ENCODE measurements at regions not wholly inside any gene's neighbourhood (a gene's known extent, or its start where the extent isn't known, plus 50 kb on each side); places are given as distances from the start of the nearest gene placed in this dataset.
"Not testable (repeated sequence)": the region's sequence is repeated elsewhere in the genome, so short reads cannot be mapped to it uniquely, and the experiment has no call there.

GRCh38 chr6:105855433-105855832 is 230.7 kb upstream of the PRDM1 start (continued):
- TF ChIP-seq ZNF462 (CRISPR knock-in tag; IDR thresholded peaks at IDR 0.05) (no peak), ETS1 (IDR thresholded peaks at IDR 0.05) (no peak), JUNB (IDR thresholded peaks at IDR 0.05; ENCODE audit: unreplicated experiment) (no peak)

- not testable (repeated sequence) for H3K4me1 ChIP-seq (ENCODE audit: insufficient read depth); H3K36me3 ChIP-seq (ENCODE audit: insufficient read depth); H3K4me3 Mint-ChIP-seq; H4K20me1 ChIP-seq (replicated peaks; ENCODE audit: insufficient read depth); H3K79me2 ChIP-seq (replicated peaks; ENCODE audit: insufficient read depth); H3K27ac ChIP-seq (ENCODE audit: low read depth); H3K4me2 ChIP-seq; ATAC-seq; H3K27me3 ChIP-seq (ENCODE audit: insufficient read depth); H2AFZ ChIP-seq; DNase-seq (ENCODE audit: low spot score); H3K4me3 ChIP-seq; H3F3A ChIP-seq (replicated peaks; ENCODE audit: low read depth); H3K9me2 ChIP-seq (ENCODE audit: insufficient read depth); H3K27ac Mint-ChIP-seq
- Mint-ChIP-seq H3K9me3 (peaks cover 29% of the 10 kb centered on the region), H3K27me3 (ENCODE audit: insufficient read depth, low read depth, poor library complexity) (peaks cover 12% of the 10 kb centered on the region), H3K36me3 (ENCODE audit: low read depth) (peaks cover 15% of the 10 kb centered on the region), H3K4me1 (peaks cover 13% of the 10 kb centered on the region)
Measured at GRCh38 chr6:105853979-105854378, 232.2 kb upstream of the PRDM1 start.

- no peaks in the 10 kb centered on the region for H3K27me3 ChIP-seq (ENCODE audit: insufficient read depth)
- DNase-seq (ENCODE audit: low spot score) (no peak), ATAC-seq (no peak)
- peaks cover 14% of the 10 kb centered on the region for H3K36me3 Mint-ChIP-seq (ENCODE audit: low read depth)
- H3K4me1 Mint-ChIP-seq: peaks cover 13% of the 10 kb centered on the region
- H3K27ac ChIP-seq (ENCODE audit: low read depth): no peak overlapping the region
- no peaks in the 10 kb centered on the region for H3K9me2 ChIP-seq (ENCODE audit: insufficient read depth)
- no peak overlapping the region for H3K4me3 Mint-ChIP-seq
- no peaks in the 10 kb centered on the region for H3K36me3 ChIP-seq (ENCODE audit: insufficient read depth)
- H4K20me1 ChIP-seq (replicated peaks; ENCODE audit: insufficient read depth): no peaks in the 10 kb centered on the region
- H3K9me3 Mint-ChIP-seq: peaks cover 26% of the 10 kb centered on the region
- H3K79me2 ChIP-seq (replicated peaks; ENCODE audit: insufficient read depth): no peaks in the 10 kb centered on the region
- no peaks in the 10 kb centered on the region for H3K4me1 ChIP-seq (ENCODE audit: insufficient read depth)
- H3F3A ChIP-seq (replicated peaks; ENCODE audit: low read depth): no peaks in the 10 kb centered on the region
- no peak overlapping the region for H3K4me2 ChIP-seq
- H2AFZ ChIP-seq: no peak overlapping the region; the same call in 1 of the 2 replicates
- TF ChIP-seq EZH2phosphoT487 (IDR thresholded peaks at IDR 0.05; ENCODE audit: unreplicated experiment): no peak
- TF ChIP-seq CREB1 (CRISPR knock-in tag; IDR thresholded peaks at IDR 0.05; ENCODE audit: low read depth): no peak
- no peak for TF ChIP-seq NANOG (IDR thresholded peaks at IDR 0.05; ENCODE audit: borderline replicate concordance)
- H3K27me3 Mint-ChIP-seq (ENCODE audit: insufficient read depth, low read depth, poor library complexity): peaks cover 9% of the 10 kb centered on the region
- H3K27ac Mint-ChIP-seq: no peak overlapping the region
- no peak overlapping the region for H3K4me3 ChIP-seq
Measured at GRCh38 chr6:105851606-105852005, 234.5 kb upstream of the PRDM1 start.
